Neuronal stem cell (in vitro differentiated cells): ENCODE measurements at regions not wholly inside any gene's neighbourhood (a gene's known extent, or its start where the extent isn't known, plus 50 kb on each side); places are given as distances from the start of the nearest gene placed in this dataset.

Source experiments
- DNase-seq: peaks from one replicate; pipeline ENCODE4 v3.0.0-alpha.2; 2013; ENCODE audit warnings: low spot score
- H2AFZ ChIP-seq: one replicate; pipeline ENCODE4 v1.6.1; 2013; ENCODE audit warnings: mild to moderate bottlenecking, low read length, inconsistent platforms
- H2AK5ac ChIP-seq: 2 replicates; pipeline ENCODE4 v1.6.1; 2013; ENCODE audit warnings: low read depth, mild to moderate bottlenecking, inconsistent platforms, low read length, moderate library complexity, mixed read lengths
- H2BK120ac ChIP-seq: 2 replicates; pipeline ENCODE4 v1.6.1; 2013; ENCODE audit warnings: low read depth, mild to moderate bottlenecking, inconsistent platforms, low read length, moderate library complexity, mixed read lengths
- H2BK12ac ChIP-seq: one replicate; pipeline ENCODE4 v1.6.1; 2013; ENCODE audit warnings: low read length, inconsistent platforms
- H2BK15ac ChIP-seq: 2 replicates; pipeline ENCODE4 v1.6.1; 2013; ENCODE audit warnings: mild to moderate bottlenecking, low read length, inconsistent platforms, mixed read lengths
- H2BK5ac ChIP-seq: one replicate; pipeline ENCODE4 v1.6.1; 2013; ENCODE audit warnings: inconsistent platforms, mild to moderate bottlenecking, low read length, moderate library complexity
- H3K14ac ChIP-seq: one replicate; pipeline ENCODE4 v1.6.1; 2013; ENCODE audit warnings: low read length, inconsistent platforms
- H3K18ac ChIP-seq: 2 replicates; pipeline ENCODE4 v1.6.1; 2013; ENCODE audit warnings: low read length, inconsistent platforms
- H3K23ac ChIP-seq: 2 replicates; pipeline ENCODE4 v1.6.1; 2013; ENCODE audit warnings: low read depth, mild to moderate bottlenecking, mixed read lengths, low read length, inconsistent platforms; ENCODE audit not compliant: poor library complexity
- H3K27ac ChIP-seq: replicated peaks from 3 replicates; pipeline ENCODE4 v1.5.1; 2013; ENCODE audit warnings: low read length, inconsistent platforms
- H3K27me3 ChIP-seq, 3 experiments: 2 replicates each; pipeline ENCODE4 v1.6.1; 2013; ENCODE audit warnings: low read length in 3 of 3, mild to moderate bottlenecking in 2 of 3, inconsistent platforms in 1 of 3, low read depth in 1 of 3, mixed read lengths in 1 of 3, moderate library complexity in 1 of 3; ENCODE audit not compliant: control insufficient read depth in 3 of 3, insufficient read depth in 3 of 3
- H3K36me3 ChIP-seq, 2 donors: replicated peaks in 1 of 2; 2 replicates each; pipeline ENCODE4 v1.6.1; 2013; ENCODE audit warnings: low read length in 2 of 2; ENCODE audit not compliant: control insufficient read depth in 2 of 2, insufficient read depth in 2 of 2
- H3K4ac ChIP-seq: 2 replicates; pipeline ENCODE4 v1.6.1; 2013; ENCODE audit warnings: inconsistent platforms, mild to moderate bottlenecking, low read length, moderate library complexity
- H3K4me1 ChIP-seq, 2 donors: 1 replicate in 1 of 2; 2 replicates in 1 of 2; pipeline ENCODE4 v1.6.1; 2013; ENCODE audit warnings: low read length in 2 of 2, low read depth in 1 of 2; ENCODE audit not compliant: control insufficient read depth in 2 of 2, insufficient read depth in 1 of 2
- H3K4me2 ChIP-seq: one replicate; pipeline ENCODE4 v1.6.1; 2013; ENCODE audit warnings: mild to moderate bottlenecking, low read length, inconsistent platforms; ENCODE audit not compliant: insufficient read depth, poor library complexity, severe bottlenecking
- H3K4me3 ChIP-seq, 2 donors: 2 replicates each; pipeline ENCODE4 v1.5.1; 2013; ENCODE audit warnings: low read length in 2 of 2, mild to moderate bottlenecking in 2 of 2, inconsistent platforms in 1 of 2, moderate library complexity in 1 of 2
- H3K79me1 ChIP-seq: one replicate; pipeline ENCODE4 v1.6.1; 2013; ENCODE audit warnings: low read depth, mild to moderate bottlenecking, inconsistent platforms, low read length, moderate library complexity
- H3K9ac ChIP-seq: one replicate; pipeline ENCODE4 v1.6.1; 2013; ENCODE audit warnings: mild to moderate bottlenecking, low read depth, low read length, inconsistent platforms; ENCODE audit not compliant: poor library complexity
- H3K9me3 ChIP-seq, 2 donors: replicated peaks in 1 of 2; 2 replicates each; pipeline versions ENCODE3 to v1.6.1; 2013; ENCODE audit warnings: low read length in 2 of 2, mild to moderate bottlenecking in 2 of 2, inconsistent platforms in 1 of 2, low read depth in 1 of 2, mixed read lengths in 1 of 2, moderate library complexity in 1 of 2; ENCODE audit not compliant: control insufficient read depth in 2 of 2, insufficient read depth in 1 of 2
- H4K8ac ChIP-seq: one replicate; pipeline ENCODE4 v1.6.1; 2013; ENCODE audit warnings: low read depth, mild to moderate bottlenecking, inconsistent platforms, low read length, moderate library complexity
- H4K91ac ChIP-seq: one replicate; pipeline ENCODE4 v1.6.1; 2013; ENCODE audit warnings: low read length, low read depth, mild to moderate bottlenecking, inconsistent platforms; ENCODE audit not compliant: poor library complexity
- WGBS, 2 donors: extraction: QIAGEN DNeasy Blood & Tissue Kit; methylation state at CpG; one replicate each; pipeline ENCODE4 v1.1.7; 2013; ENCODE audit warnings: missing lambda C conversion rate in 2 of 2, mixed read lengths in 1 of 2; ENCODE audit not compliant: insufficient read length in 2 of 2, insufficient replicate concordance in 1 of 2; ENCODE audit errors: extremely low coverage in 2 of 2; 5-methylcytosine and 5-hydroxymethylcytosine counted together

DNA sequence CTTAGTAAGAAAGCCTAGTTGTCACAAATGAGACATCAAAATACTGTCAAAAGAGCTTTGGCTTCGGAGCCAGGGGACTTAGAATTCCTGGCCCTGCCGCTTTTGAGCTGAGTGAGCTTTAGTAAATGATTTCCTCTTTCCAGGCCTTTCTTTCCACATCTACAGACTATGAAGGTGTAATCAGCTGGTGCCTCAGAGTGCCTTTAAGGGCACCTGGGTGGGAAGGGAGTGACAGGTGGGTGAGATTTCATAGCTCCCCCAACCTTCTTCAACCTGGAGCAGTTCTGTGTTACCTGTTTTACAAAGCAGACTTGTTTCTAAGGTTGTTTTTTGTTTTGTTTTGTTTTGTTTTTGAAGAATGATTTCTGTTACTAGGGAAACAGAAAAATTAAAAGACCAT lies 154.7 kb upstream of the BOD1L1 start:
- WGBS, 2 donors = no CpG with 5 or more reads among the region's 2 CpGs
- Histone ChIP-seq H3K4me3 (no peak overlapping the region), H4K91ac (no peak overlapping the region), H3K23ac (no peak overlapping the region), H3K14ac (no peak overlapping the region), H3K36me3 (no peaks in the 10 kb centered on the region), H2AFZ (no peak overlapping the region), H3K9ac (no peak overlapping the region), H3K27ac (no peak overlapping the region), H2BK15ac (no peak overlapping the region), H2AK5ac (no peak overlapping the region), H2BK5ac (no peak overlapping the region), H3K27me3 (no peaks in the 10 kb centered on the region), H3K4ac (no peak overlapping the region), H3K4me1 (peaks cover 0 to 4% of the 10 kb centered on the region in 2 donors), H3K4me2 (no peak overlapping the region), H3K79me1 (no peaks in the 10 kb centered on the region), H3K18ac (no peak overlapping the region), H4K8ac (no peak overlapping the region), H3K9me3 (no peaks in the 10 kb centered on the region), H2BK120ac (no peak overlapping the region), H2BK12ac (no peak overlapping the region)
- no peak for DNase-seq

DNA sequence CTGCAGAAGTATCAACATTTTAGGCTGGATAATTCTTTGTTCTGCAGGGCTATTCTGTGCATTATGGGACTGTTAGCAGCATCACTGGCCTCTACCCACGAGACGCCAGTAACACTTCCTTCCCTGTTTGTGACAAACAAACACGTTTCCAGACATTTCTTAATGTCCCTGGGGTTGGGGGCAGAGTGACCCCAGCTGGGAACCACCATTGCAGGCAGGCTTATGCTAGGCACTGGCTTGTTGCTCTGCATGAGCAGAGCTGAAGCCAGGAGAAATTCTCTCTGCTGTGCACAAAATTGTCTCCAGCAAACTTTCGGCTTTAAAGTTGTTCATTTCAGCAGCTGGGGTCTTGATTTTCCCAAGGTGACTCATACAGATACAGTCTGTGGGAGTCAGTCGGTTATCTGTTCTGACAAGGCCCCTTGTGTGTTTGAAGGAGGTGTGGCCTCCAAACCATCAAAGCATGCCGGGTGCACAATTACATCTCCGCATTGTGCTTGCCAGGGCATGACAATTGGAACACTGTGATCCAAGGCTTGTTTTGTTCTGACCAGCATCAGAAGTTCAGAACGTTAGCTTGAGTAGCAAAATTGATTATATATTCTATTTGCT lies 156.4 kb upstream of the BOD1L1 start:
- H2BK120ac ChIP-seq = no peak overlapping the region
- H3K27ac ChIP-seq = no peak overlapping the region
- H3K4ac ChIP-seq = no peak overlapping the region
- H4K8ac ChIP-seq = no peak overlapping the region
- no peak overlapping the region for H3K4me3 ChIP-seq
- peak overlapping the region; percentile 52 for H2AFZ ChIP-seq
- H2BK15ac ChIP-seq = no peak overlapping the region
- peaks cover 0 to 4% of the 10 kb centered on the region in 2 donors for H3K4me1 ChIP-seq
- no peak overlapping the region for H2BK5ac ChIP-seq
- peak overlapping the region; percentile 44 for H3K18ac ChIP-seq
- no peaks in the 10 kb centered on the region for H3K36me3 ChIP-seq
- H3K9ac ChIP-seq = no peak overlapping the region
- H3K23ac ChIP-seq = no peak overlapping the region
- no CpG with 5 or more reads among the region's 8 CpGs for WGBS, 2 donors
- no peaks in the 10 kb centered on the region for H3K27me3 ChIP-seq
- peak overlapping the region; percentile 47 for H3K14ac ChIP-seq
- H2BK12ac ChIP-seq = no peak overlapping the region
- no peak for DNase-seq
- no peaks in the 10 kb centered on the region for H3K79me1 ChIP-seq
- H4K91ac ChIP-seq = no peak overlapping the region
- H3K4me2 ChIP-seq = no peak overlapping the region
- no peaks in the 10 kb centered on the region for H3K9me3 ChIP-seq
- H2AK5ac ChIP-seq = no peak overlapping the region

GRCh38 chr4:13793020-13793710 lies 165.6 kb upstream of the BOD1L1 start:
- H3K4me3 ChIP-seq = no peak overlapping the region
- no CpG with 5 or more reads among the region's 5 CpGs for WGBS, 2 donors
- no peak overlapping the region for H3K4me2 ChIP-seq
- H3K23ac ChIP-seq = no peak overlapping the region
- no peak overlapping the region for H2AK5ac ChIP-seq
- H2BK12ac ChIP-seq = no peak overlapping the region
- no peak overlapping the region for H3K27ac ChIP-seq
- H2AFZ ChIP-seq = no peak overlapping the region
- H2BK5ac ChIP-seq = no peak overlapping the region
- H2BK120ac ChIP-seq = no peak overlapping the region
- no peak overlapping the region for H3K14ac ChIP-seq
- no peak overlapping the region for H4K8ac ChIP-seq
- no peaks in the 10 kb centered on the region for H3K9me3 ChIP-seq
- H2BK15ac ChIP-seq = no peak overlapping the region
- H4K91ac ChIP-seq = no peak overlapping the region
- H3K79me1 ChIP-seq = no peaks in the 10 kb centered on the region
- no peak overlapping the region for H3K18ac ChIP-seq
- DNase-seq = no peak
- H3K36me3 ChIP-seq = no peaks in the 10 kb centered on the region
- H3K4ac ChIP-seq = no peak overlapping the region
- H3K9ac ChIP-seq = no peak overlapping the region
- H3K4me1 ChIP-seq = no peaks in the 10 kb centered on the region
- no peaks in the 10 kb centered on the region for H3K27me3 ChIP-seq

DNA sequence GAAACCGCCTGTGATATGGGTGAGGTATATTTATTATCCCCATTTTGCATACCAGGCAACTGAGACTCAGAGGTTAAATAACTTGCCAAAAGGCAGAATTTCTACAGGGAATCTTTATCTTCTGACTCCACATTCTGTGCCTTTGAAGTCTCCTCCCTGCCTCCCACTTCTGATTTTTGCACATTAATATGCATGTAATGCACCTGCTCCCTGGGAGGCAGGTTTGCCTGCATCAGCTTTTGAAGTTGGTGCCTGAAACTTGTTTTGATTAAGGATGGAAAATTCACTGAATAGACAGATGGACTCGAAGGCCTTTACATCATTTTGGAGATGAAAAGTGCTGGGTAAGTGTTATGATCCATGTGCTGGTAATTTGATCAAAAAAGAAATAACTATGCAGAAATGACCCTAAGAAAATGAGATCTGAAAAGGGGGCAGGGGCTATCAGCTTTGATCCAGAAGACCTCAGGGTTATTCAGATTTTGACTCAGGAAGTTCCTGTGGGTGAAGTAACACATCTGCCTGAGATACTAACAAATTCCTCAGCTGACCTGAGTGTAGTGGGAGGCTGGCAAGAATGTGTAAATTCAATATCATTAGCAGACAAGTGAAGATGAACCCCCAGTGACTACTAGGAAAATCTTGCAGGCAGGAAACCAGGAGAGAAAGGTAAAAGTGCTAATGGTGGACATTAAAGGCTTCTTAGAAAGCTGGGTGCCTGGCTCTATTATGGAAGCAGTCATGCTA lies 167.5 kb upstream of the BOD1L1 start:
- Histone ChIP-seq H3K18ac (no peak overlapping the region), H3K9ac (no peak overlapping the region), H3K23ac (no peak overlapping the region), H3K14ac (no peak overlapping the region), H2BK5ac (no peak overlapping the region), H2AFZ (no peak overlapping the region), H2BK120ac (no peak overlapping the region), H3K9me3 (no peaks in the 10 kb centered on the region), H4K91ac (no peak overlapping the region), H2BK15ac (no peak overlapping the region), H2BK12ac (no peak overlapping the region), H3K79me1 (no peaks in the 10 kb centered on the region), H3K4ac (no peak overlapping the region), H3K4me2 (no peak overlapping the region), H3K4me1 (no peaks in the 10 kb centered on the region), H3K36me3 (no peaks in the 10 kb centered on the region), H2AK5ac (no peak overlapping the region), H3K27me3 (no peaks in the 10 kb centered on the region), H3K4me3 (no peak overlapping the region), H3K27ac (no peak overlapping the region), H4K8ac (no peak overlapping the region)
- DNase-seq = no peak
- WGBS, 2 donors = no CpG with 5 or more reads among the region's 2 CpGs
